Stimulated activated CD4-positive, alpha-beta T cell treated with anti-CD3 and anti-CD28 coated beads, Interleukin-1b, Interleukin-23, amount 100 ng/mL, for 1 hour (primary cell): ENCODE measurements at regions not wholly inside any gene's neighbourhood (a gene's known extent, or its start where the extent isn't known, plus 50 kb on each side); places are given as distances from the start of the nearest gene placed in this dataset.

Source experiments
- DNase-seq, 2 donors: peaks; one replicate each; pipeline ENCODE4 v3.0.0-alpha.2; 2020; ENCODE audit warnings: low read depth in 2 of 2

GRCh38 chr10:94043431-94043990 lies 49.8 kb downstream of the PLCE1 start:
- no peak for DNase-seq

GRCh38 chr10:94046098-94046497 lies 52.4 kb downstream of the PLCE1 start:
- DNase-seq = no peak

GRCh38 chr10:94047293-94047692 lies 53.6 kb downstream of the PLCE1 start:
- no peak for DNase-seq

GRCh38 chr10:94049911-94050310 lies 56.2 kb downstream of the PLCE1 start:
- DNase-seq = no peak

- no peak for DNase-seq
Observed at GRCh38 chr10:94052281-94052680, 58.5 kb downstream of the PLCE1 start.

GRCh38 chr10:94052866-94053791 lies 59.4 kb downstream of the PLCE1 start:
- no peak for DNase-seq

GRCh38 chr10:94059178-94059883 lies 65.6 kb downstream of the PLCE1 start:
- no peak for DNase-seq

- DNase-seq = no peak
Observed at GRCh38 chr10:94061026-94061425, 67.3 kb downstream of the PLCE1 start.

- DNase-seq = no peak
Observed at GRCh38 chr10:94062611-94063010, 68.9 kb downstream of the PLCE1 start.

- DNase-seq = no peak
Observed at GRCh38 chr10:94065362-94065761, 71.6 kb downstream of the PLCE1 start.

GRCh38 chr10:94065787-94066186 lies 72.1 kb downstream of the PLCE1 start:
- no peak for DNase-seq

- DNase-seq = no peak
Observed at GRCh38 chr10:94066411-94066810, 72.7 kb downstream of the PLCE1 start.

- no peak for DNase-seq
Observed at GRCh38 chr10:94069884-94070283, 76.2 kb downstream of the PLCE1 start.

- no peak for DNase-seq
Observed at GRCh38 chr10:94074462-94074861, 80.7 kb downstream of the PLCE1 start.

- DNase-seq = no peak
Observed at GRCh38 chr10:94075506-94075905, 81.8 kb downstream of the PLCE1 start.

GRCh38 chr10:94076325-94076841 lies 82.7 kb downstream of the PLCE1 start:
- no peak for DNase-seq

GRCh38 chr10:94077042-94077441 lies 83.3 kb downstream of the PLCE1 start:
- no peak for DNase-seq

- DNase-seq = no peak
Observed at GRCh38 chr10:94080108-94080507, 86.4 kb downstream of the PLCE1 start.

GRCh38 chr10:94083662-94084265 lies 90.0 kb downstream of the PLCE1 start:
- DNase-seq = no peak

GRCh38 chr10:94084344-94084743 lies 90.6 kb downstream of the PLCE1 start:
- no peak for DNase-seq

- DNase-seq = no peak
Observed at GRCh38 chr10:94085288-94085687, 91.6 kb downstream of the PLCE1 start.
